PC-9 (cell line): ENCODE measurements at regions not wholly inside any gene's neighbourhood (a gene's known extent, or its start where the extent isn't known, plus 50 kb on each side); places are given as distances from the start of the nearest gene placed in this dataset.

Experiments used
- BruUV-seq: library from RNA; stranded (reverse); fragments of 400-500 nt; replicated peaks from 2 replicates; lab custom pipeline; 2021; lab: Mats Ljungman, UMichigan
- CTCF ChIA-PET: fragments of 300-600 bp; sonication (Branson Sonifier 250); formaldehyde crosslinking; loops from one replicate; lab custom pipeline; 2022; ENCODE audit warnings: antibody characterized with exemption; lab: Charles Lee
- POLR2A ChIA-PET: fragments of 300-600 bp; sonication (Branson Sonifier 250); formaldehyde crosslinking; loops from one replicate; lab custom pipeline; 2022; ENCODE audit warnings: antibody characterized with exemption; ENCODE audit not compliant: unreplicated experiment; lab: Charles Lee
- DNase-seq, 2 experiments: peaks; one replicate each; pipeline versions ENCODE4 v3.0.0 to v3.0.0-alpha.2; 2015 to 2022; ENCODE audit warnings: mixed read lengths in 1 of 2
- H2AFZ ChIP-seq: fragments of 200-600 bp; sonication (generic); 2 replicates; pipeline ENCODE4 v1.8.1; 2017; ENCODE audit warnings: antibody characterized with exemption
- H3F3A ChIP-seq: fragments of 200-600 bp; sonication (generic); 2 replicates; pipeline ENCODE4 v1.8.1; 2017; ENCODE audit warnings: antibody characterized with exemption, mild to moderate bottlenecking, low read depth; ENCODE audit not compliant: insufficient read depth
- H3K27ac ChIP-seq: fragments of 200-600 bp; sonication (generic); 2 replicates; pipeline ENCODE4 v1.6.1; 2016; ENCODE audit warnings: mixed run types
- H3K27me3 ChIP-seq: fragments of 200-600 bp; sonication (generic); 2 replicates; pipeline ENCODE4 v1.6.1; 2016; ENCODE audit warnings: low read depth, mixed run types; ENCODE audit not compliant: insufficient read depth
- H3K36me3 ChIP-seq: fragments of 200-600 bp; sonication (generic); 2 replicates; pipeline ENCODE4 v1.6.1; 2016; ENCODE audit warnings: low read depth, mixed run types
- H3K4me1 ChIP-seq: fragments of 200-600 bp; sonication (generic); replicated peaks from 2 replicates; pipeline ENCODE4 v1.6.1; 2016; ENCODE audit warnings: mixed run types; ENCODE audit not compliant: insufficient read depth
- H3K4me2 ChIP-seq: fragments of 200-600 bp; sonication (generic); 2 replicates; pipeline ENCODE4 v1.6.1; 2017; ENCODE audit warnings: mixed run types
- H3K4me3 ChIP-seq: fragments of 200-600 bp; sonication (generic); 2 replicates; pipeline ENCODE4 v1.6.1; 2016; ENCODE audit warnings: mixed run types
- H3K79me2 ChIP-seq: fragments of 200-600 bp; sonication (generic); 2 replicates; pipeline ENCODE4 v1.6.1; 2017; ENCODE audit warnings: low read depth, mixed run types
- H3K9me2 ChIP-seq: fragments of 200-600 bp; sonication (generic); 2 replicates; pipeline ENCODE4 v1.8.1; 2017; ENCODE audit warnings: mild to moderate bottlenecking; ENCODE audit not compliant: insufficient read depth
- H3K9me3 ChIP-seq: fragments of 200-600 bp; sonication (generic); 2 replicates; pipeline ENCODE4 v1.8.1; 2016; ENCODE audit warnings: low read depth; ENCODE audit not compliant: insufficient read depth
- H4K20me1 ChIP-seq: fragments of 200-600 bp; sonication (generic); 2 replicates; pipeline ENCODE4 v1.8.1; 2017; ENCODE audit not compliant: insufficient read depth
- CTCF ChIP-seq: fragments of 200-600 bp; sonication (generic); conservative IDR thresholded peaks from 2 replicates; pipeline ENCODE4 v1.6.1; 2017; ENCODE audit warnings: mixed run types, antibody characterized with exemption, mild to moderate bottlenecking, moderate library complexity
- EZH2 ChIP-seq: fragments of 200-600 bp; sonication (generic); IDR thresholded peaks from 2 replicates; pipeline ENCODE4 v1.8.0; 2017; ENCODE audit warnings: antibody characterized with exemption, low read depth
- intact Hi-C: fragments of 100-400 bp; cut with micrococcal nuclease; formaldehyde crosslinking; loops from one replicate; pipeline ENCODE4 v1.10.0; 2022; ENCODE audit not compliant: unreplicated experiment

GRCh38 chr22:48031589-48031988 lies 1269.1 kb downstream of the TBC1D22A start:
- TF ChIP-seq EZH2: no peak
- TF ChIP-seq CTCF: no peak
- Histone ChIP-seq H3K36me3 (no peaks in the 10 kb centered on the region), H3K27ac (no peak overlapping the region), H3K9me3 (no peaks in the 10 kb centered on the region), H3K9me2 (no peaks in the 10 kb centered on the region), H3K4me2 (no peak overlapping the region), H3K4me3 (no peak overlapping the region), H3K79me2 (no peaks in the 10 kb centered on the region), H4K20me1 (peaks cover 9% of the 10 kb centered on the region; the same call in 1 of the 2 replicates), H3F3A (no peaks in the 10 kb centered on the region), H3K27me3 (peaks cover 76% of the 10 kb centered on the region), H3K4me1 (no peaks in the 10 kb centered on the region), H2AFZ (no peak overlapping the region)
- ChIA-PET CTCF (no interaction called here), POLR2A (no interaction called here)
- intact Hi-C loops: no loop called here
- DNase-seq: no peak
- BruUV-seq: no TSS peak

GRCh38 chr22:48025096-48025495 lies 1262.6 kb downstream of the TBC1D22A start:
- no peaks in the 10 kb centered on the region; the same call in 1 of the 2 replicates for H3K9me3 ChIP-seq
- POLR2A ChIA-PET: no interaction called here
- no peak overlapping the region for H2AFZ ChIP-seq
- H3K36me3 ChIP-seq: no peaks in the 10 kb centered on the region
- no peaks in the 10 kb centered on the region; the same call in 1 of the 2 replicates for H4K20me1 ChIP-seq
- H3K79me2 ChIP-seq: no peaks in the 10 kb centered on the region
- no peak for DNase-seq
- no peaks in the 10 kb centered on the region for H3F3A ChIP-seq
- intact Hi-C loops: no loop called here
- H3K4me2 ChIP-seq: no peak overlapping the region
- H3K9me2 ChIP-seq: no peaks in the 10 kb centered on the region
- TF ChIP-seq CTCF: no peak
- no peak for TF ChIP-seq EZH2
- H3K4me3 ChIP-seq: no peak overlapping the region
- no peaks in the 10 kb centered on the region for H3K4me1 ChIP-seq
- H3K27ac ChIP-seq: no peak overlapping the region
- H3K27me3 ChIP-seq: peaks cover 89% of the 10 kb centered on the region
- BruUV-seq: no TSS peak
- CTCF ChIA-PET: no interaction called here

- CTCF ChIA-PET: no interaction called here
These were observed 1259.5 kb downstream of the TBC1D22A start for GRCh38 chr22:48021991-48022401.

More at GRCh38 chr22:48021991-48022401, 1259.5 kb downstream of the TBC1D22A start:
- H3K27me3 ChIP-seq: peaks cover 94% of the 10 kb centered on the region
- DNase-seq: no peak
- H3K4me3 ChIP-seq: no peak overlapping the region
- H3K4me1 ChIP-seq: no peaks in the 10 kb centered on the region
- TF ChIP-seq EZH2: no peak
- TF ChIP-seq CTCF: no peak
- POLR2A ChIA-PET: no interaction called here
- H2AFZ ChIP-seq: no peak overlapping the region
- no peaks in the 10 kb centered on the region; the same call in 1 of the 2 replicates for H3K9me3 ChIP-seq
- H4K20me1 ChIP-seq: no peaks in the 10 kb centered on the region; the same call in 1 of the 2 replicates
- no peaks in the 10 kb centered on the region for H3K79me2 ChIP-seq
- H3K4me2 ChIP-seq: no peak overlapping the region
- H3K9me2 ChIP-seq: no peaks in the 10 kb centered on the region
- no TSS peak for BruUV-seq
- H3K27ac ChIP-seq: no peak overlapping the region
- H3K36me3 ChIP-seq: no peaks in the 10 kb centered on the region
- H3F3A ChIP-seq: no peaks in the 10 kb centered on the region
- intact Hi-C loops: no loop called here
